ENCODE measurements at regions not wholly inside any gene's neighbourhood (a gene's known extent, or its start where the extent isn't known, plus 50 kb on each side); places are given as distances from the start of the nearest gene placed in this dataset.

GRCh38 chr3:180183346-180183745 is 146.6 kb upstream of the PEX5L start:
- CTCF ChIA-PET (ENCODE audit: low intra/inter-chr PET ratio, low total read pairs), result no interaction called here
- TF ChIP-seq POLR2AphosphoS2 (IDR thresholded peaks at IDR 0.05; ENCODE audit: low read depth, low read length) (no peak), CERS6 (CRISPR knock-in tag; IDR thresholded peaks at IDR 0.05) (no peak), ZBTB20 (CRISPR knock-in tag; IDR thresholded peaks at IDR 0.05; ENCODE audit: borderline replicate concordance, low read depth) (no peak), PRDM4 (CRISPR knock-in tag; IDR thresholded peaks at IDR 0.05; ENCODE audit: borderline replicate concordance) (no peak), ZZZ3 (CRISPR knock-in tag; IDR thresholded peaks at IDR 0.05; ENCODE audit: borderline replicate concordance) (no peak), CBX2 (IDR thresholded peaks at IDR 0.05; ENCODE audit: low read depth, low read length) (no peak), CBX2 (CRISPR knock-in tag; IDR thresholded peaks at IDR 0.05; ENCODE audit: low read depth) (no peak), WIZ (CRISPR knock-in tag; IDR thresholded peaks at IDR 0.05) (no peak), BORCS8-MEF2B (CRISPR knock-in tag; IDR thresholded peaks at IDR 0.05) (no peak), CREBL2 (CRISPR knock-in tag; IDR thresholded peaks at IDR 0.05; ENCODE audit: borderline replicate concordance) (no peak), REXO4 (CRISPR knock-in tag; IDR thresholded peaks at IDR 0.05; ENCODE audit: borderline replicate concordance) (no peak), LBX2 (CRISPR knock-in tag; IDR thresholded peaks at IDR 0.05; ENCODE audit: borderline replicate concordance) (no peak), ZNF607 (CRISPR knock-in tag; IDR thresholded peaks at IDR 0.05; ENCODE audit: borderline replicate concordance) (no peak), ZFP91 (CRISPR knock-in tag; IDR thresholded peaks at IDR 0.05; ENCODE audit: borderline replicate concordance) (no peak), EED (CRISPR knock-in tag; IDR thresholded peaks at IDR 0.05) (no peak)
- TF ChIP-seq, protein P1, sequence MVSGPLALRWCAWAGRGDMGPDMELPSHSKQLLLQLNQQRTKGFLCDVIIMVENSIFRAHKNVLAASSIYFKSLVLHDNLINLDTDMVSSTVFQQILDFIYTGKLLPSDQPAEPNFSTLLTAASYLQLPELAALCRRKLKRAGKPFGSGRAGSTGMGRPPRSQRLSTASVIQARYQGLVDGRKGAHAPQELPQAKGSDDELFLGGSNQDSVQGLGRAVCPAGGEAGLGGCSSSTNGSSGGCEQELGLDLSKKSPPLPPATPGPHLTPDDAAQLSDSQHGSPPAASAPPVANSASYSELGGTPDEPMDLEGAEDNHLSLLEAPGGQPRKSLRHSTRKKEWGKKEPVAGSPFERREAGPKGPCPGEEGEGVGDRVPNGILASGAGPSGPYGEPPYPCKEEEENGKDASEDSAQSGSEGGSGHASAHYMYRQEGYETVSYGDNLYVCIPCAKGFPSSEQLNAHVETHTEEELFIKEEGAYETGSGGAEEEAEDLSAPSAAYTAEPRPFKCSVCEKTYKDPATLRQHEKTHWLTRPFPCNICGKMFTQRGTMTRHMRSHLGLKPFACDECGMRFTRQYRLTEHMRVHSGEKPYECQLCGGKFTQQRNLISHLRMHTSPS (CRISPR knock-in tag; IDR thresholded peaks at IDR 0.05; ENCODE audit: low read depth), result no peak
- Histone ChIP-seq H2AFZ (ENCODE audit: low read length) (no peak overlapping the region), H3K4me2 (ENCODE audit: low read depth, low read length) (no peak overlapping the region), H3K4me1 (ENCODE audit: insufficient read depth, low read length) (no peaks in the 10 kb centered on the region), H4K20me1 (ENCODE audit: insufficient read depth, low read length) (no peaks in the 10 kb centered on the region), H3K27ac (ENCODE audit: extremely low read length, insufficient read depth, low read length) (no peak overlapping the region), H3K36me3 (replicated peaks in 1 of 2; ENCODE audit: control insufficient read depth in 1 of 2, insufficient read depth in 2 of 2, low read length in 2 of 2) (no peaks in the 10 kb centered on the region), H3K4me3 (replicated peaks in 1 of 3; ENCODE audit: insufficient read depth in 1 of 3, low read depth in 2 of 3, low read length in 3 of 3) (no peak overlapping the region), H3K9ac (ENCODE audit: insufficient read depth, low read depth, low read length) (no peak overlapping the region), H3K9me3 (ENCODE audit: low read length) (no peaks in the 10 kb centered on the region), H3K27me3 (ENCODE audit: control insufficient read depth in 1 of 2, insufficient read depth in 2 of 2, low read length in 2 of 2) (no peaks in the 10 kb centered on the region), H3K79me2 (ENCODE audit: insufficient read depth, low read length) (no peaks in the 10 kb centered on the region)
- FAIRE-seq (no peak), DNase-seq (ENCODE audit: low spot score) (no peak), ATAC-seq (no peak)
- in situ Hi-C loops (cut with HindIII; ENCODE audit: extremely low pct_ligation_motif_present, low pct_unique_long_range_greater_than_20kb) (no loop called here), intact Hi-C loops (cut with micrococcal nuclease; ENCODE audit: unreplicated experiment) (no loop called here)
- POLR2A ChIA-PET, result no interaction called here
- 0% methylated on average over 3 of the region's 3 CpGs for WGBS (ENCODE audit: low lambda C conversion rate)
- BruUV-seq (replicated peaks), result no TSS peak
